Osteoblast (primary cell): ENCODE measurements at regions not wholly inside any gene's neighbourhood (a gene's known extent, or its start where the extent isn't known, plus 50 kb on each side); places are given as distances from the start of the nearest gene placed in this dataset.
"Not testable (repeated sequence)": the region's sequence is repeated elsewhere in the genome, so short reads cannot be mapped to it uniquely, and the experiment has no call there.

Experiments
- DNase-seq: peaks from one replicate; pipeline ENCODE4 v3.0.0; 2011; ENCODE audit warnings: low spot score, mixed read lengths; ENCODE audit not compliant: insufficient read length; ENCODE audit errors: missing footprints
- H2AFZ ChIP-seq: 2 replicates; pipeline ENCODE4 v1.6.0; 2011; ENCODE audit warnings: mild to moderate bottlenecking, low read length
- H3K27ac ChIP-seq: 2 replicates; pipeline ENCODE4 v1.5.1; 2011; ENCODE audit warnings: mild to moderate bottlenecking, low read depth, low read length, moderate library complexity
- H3K27me3 ChIP-seq: 2 replicates; pipeline ENCODE4 v1.6.0; 2012; ENCODE audit warnings: mild to moderate bottlenecking, control low read depth, inconsistent platforms, low read length, moderate library complexity; ENCODE audit not compliant: insufficient read depth
- H3K36me3 ChIP-seq: 2 replicates; pipeline ENCODE4 v1.5.1; 2011; ENCODE audit warnings: mild to moderate bottlenecking, low read length, control low read depth, moderate library complexity; ENCODE audit not compliant: insufficient read depth
- H3K4me1 ChIP-seq: 2 replicates; pipeline ENCODE4 v1.5.1; 2011; ENCODE audit warnings: mild to moderate bottlenecking, low read length, control low read depth, moderate library complexity; ENCODE audit not compliant: insufficient read depth
- H3K4me2 ChIP-seq: 2 replicates; pipeline ENCODE4 v1.6.0; 2011; ENCODE audit warnings: mild to moderate bottlenecking, low read length; ENCODE audit not compliant: insufficient read depth
- H3K4me3 ChIP-seq: fragments of 200-600 bp; sonication (generic); 3 replicates; pipeline ENCODE4 v1.5.1; 2012; ENCODE audit warnings: mild to moderate bottlenecking, low read length, inconsistent platforms; ENCODE audit not compliant: insufficient read depth
- H3K79me2 ChIP-seq: 2 replicates; pipeline ENCODE4 v1.6.0; 2012; ENCODE audit warnings: mild to moderate bottlenecking, low read length, control low read depth, inconsistent platforms; ENCODE audit not compliant: insufficient read depth
- H3K9me3 ChIP-seq: 2 replicates; pipeline ENCODE4 v1.5.1; 2011; ENCODE audit warnings: low read depth, low read length, control low read depth
- H4K20me1 ChIP-seq: 2 replicates; pipeline ENCODE4 v1.6.0; 2012; ENCODE audit warnings: mild to moderate bottlenecking, low read length, control low read depth; ENCODE audit not compliant: insufficient read depth
- TF ChIP-seq, protein P1 (sequence below): IDR thresholded peaks from 2 replicates; pipeline ENCODE4 v1.5.1; 2011; ENCODE audit warnings: mild to moderate bottlenecking, low read depth, low read length, moderate library complexity; ENCODE audit errors: extremely low read depth

DNA sequence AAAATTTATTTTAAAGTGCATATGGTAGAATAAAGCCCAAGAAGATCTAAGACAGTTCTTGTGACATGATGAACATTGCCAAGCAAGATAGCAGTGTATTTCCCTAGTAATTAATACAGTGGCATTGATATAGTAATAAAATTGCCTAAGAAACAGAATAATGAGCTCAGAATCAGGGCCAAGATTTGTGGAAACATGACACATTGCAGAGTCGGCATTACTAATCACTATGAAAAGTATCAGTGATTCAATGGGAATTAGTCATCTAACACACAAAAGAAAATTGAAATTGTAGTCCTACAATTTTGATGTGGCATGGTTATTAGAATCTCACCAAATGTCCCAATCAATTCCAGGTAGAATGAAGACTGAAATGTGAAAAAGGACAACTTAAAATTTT, 243.0 kb upstream of the CYRIA start:
- no peaks in the 10 kb centered on the region for H3K4me1 ChIP-seq
- no peak for DNase-seq
- no peak overlapping the region for H2AFZ ChIP-seq

DNA sequence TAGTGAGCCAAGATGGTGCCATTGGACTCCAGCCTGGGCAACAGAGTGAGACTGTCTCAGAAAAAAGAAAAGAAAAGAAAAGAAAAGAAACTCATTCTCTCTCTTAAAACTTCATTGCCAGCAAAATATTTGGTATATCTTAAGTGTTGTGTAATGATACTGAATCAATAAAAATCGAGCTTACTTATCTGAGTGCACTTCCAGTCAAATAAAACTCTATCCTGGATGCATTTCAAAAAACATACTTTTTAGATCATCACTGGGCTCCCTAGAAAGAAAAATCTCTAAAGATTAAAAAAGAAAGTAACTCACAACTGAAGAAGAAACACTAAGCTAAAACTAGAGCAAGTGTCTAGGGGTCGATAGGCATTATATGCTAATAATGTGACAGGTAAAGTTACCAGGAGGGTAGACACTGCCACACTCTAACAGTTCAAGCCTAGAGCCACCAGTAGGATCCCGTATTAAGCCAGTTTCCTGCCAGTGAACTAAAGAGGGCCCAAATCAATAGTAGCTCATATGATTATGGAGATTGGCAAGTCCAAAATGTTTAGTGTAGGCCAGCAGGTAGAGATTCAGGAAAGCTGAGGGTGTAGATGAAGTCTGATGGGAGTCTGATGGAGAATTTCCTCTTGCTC, 242.1 kb upstream of the CYRIA start:
- Histone ChIP-seq H3K27ac (no peak overlapping the region), H3K4me2 (no peak overlapping the region), H3K4me3 (no peak overlapping the region), H3K9me3 (no peaks in the 10 kb centered on the region), H3K36me3 (no peaks in the 10 kb centered on the region), H3K4me1 (no peaks in the 10 kb centered on the region), H3K79me2 (no peaks in the 10 kb centered on the region), H3K27me3 (no peaks in the 10 kb centered on the region), H2AFZ (no peak overlapping the region), H4K20me1 (no peaks in the 10 kb centered on the region)
- no peak for DNase-seq
- TF ChIP-seq, protein P1, sequence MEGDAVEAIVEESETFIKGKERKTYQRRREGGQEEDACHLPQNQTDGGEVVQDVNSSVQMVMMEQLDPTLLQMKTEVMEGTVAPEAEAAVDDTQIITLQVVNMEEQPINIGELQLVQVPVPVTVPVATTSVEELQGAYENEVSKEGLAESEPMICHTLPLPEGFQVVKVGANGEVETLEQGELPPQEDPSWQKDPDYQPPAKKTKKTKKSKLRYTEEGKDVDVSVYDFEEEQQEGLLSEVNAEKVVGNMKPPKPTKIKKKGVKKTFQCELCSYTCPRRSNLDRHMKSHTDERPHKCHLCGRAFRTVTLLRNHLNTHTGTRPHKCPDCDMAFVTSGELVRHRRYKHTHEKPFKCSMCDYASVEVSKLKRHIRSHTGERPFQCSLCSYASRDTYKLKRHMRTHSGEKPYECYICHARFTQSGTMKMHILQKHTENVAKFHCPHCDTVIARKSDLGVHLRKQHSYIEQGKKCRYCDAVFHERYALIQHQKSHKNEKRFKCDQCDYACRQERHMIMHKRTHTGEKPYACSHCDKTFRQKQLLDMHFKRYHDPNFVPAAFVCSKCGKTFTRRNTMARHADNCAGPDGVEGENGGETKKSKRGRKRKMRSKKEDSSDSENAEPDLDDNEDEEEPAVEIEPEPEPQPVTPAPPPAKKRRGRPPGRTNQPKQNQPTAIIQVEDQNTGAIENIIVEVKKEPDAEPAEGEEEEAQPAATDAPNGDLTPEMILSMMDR: no peak

More for the DNA sequence above, 243.0 kb upstream of the CYRIA start:
- no peak overlapping the region for H3K4me2 ChIP-seq
- no peaks in the 10 kb centered on the region for H3K9me3 ChIP-seq
- TF ChIP-seq, protein P1: no peak
- H3K79me2 ChIP-seq: no peaks in the 10 kb centered on the region
- H3K27ac ChIP-seq: no peak overlapping the region
- no peak overlapping the region for H3K4me3 ChIP-seq
- H3K27me3 ChIP-seq: no peaks in the 10 kb centered on the region
- H4K20me1 ChIP-seq: no peaks in the 10 kb centered on the region
- H3K36me3 ChIP-seq: no peaks in the 10 kb centered on the region

DNA sequence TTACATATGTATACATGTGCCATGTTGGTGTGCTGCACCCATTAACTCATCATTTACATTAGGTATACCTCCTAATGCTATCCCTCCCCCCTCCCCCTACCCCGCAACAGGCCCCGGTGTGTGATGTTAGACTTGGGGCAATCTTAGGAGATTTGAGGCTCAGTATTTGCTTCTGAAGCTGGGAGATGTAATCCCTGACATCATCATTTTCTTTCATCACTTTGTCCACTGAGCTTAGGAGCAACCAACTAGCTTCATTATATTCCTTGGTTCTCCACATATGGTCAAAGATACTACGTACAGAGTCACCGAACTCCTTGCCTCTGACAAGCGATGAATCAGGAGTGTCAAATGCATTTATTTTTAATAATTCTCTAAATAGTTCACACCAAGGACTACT, 239.7 kb upstream of the CYRIA start:
- not testable (repeated sequence) for H4K20me1 ChIP-seq, DNase-seq, H3K27ac ChIP-seq

DNA sequence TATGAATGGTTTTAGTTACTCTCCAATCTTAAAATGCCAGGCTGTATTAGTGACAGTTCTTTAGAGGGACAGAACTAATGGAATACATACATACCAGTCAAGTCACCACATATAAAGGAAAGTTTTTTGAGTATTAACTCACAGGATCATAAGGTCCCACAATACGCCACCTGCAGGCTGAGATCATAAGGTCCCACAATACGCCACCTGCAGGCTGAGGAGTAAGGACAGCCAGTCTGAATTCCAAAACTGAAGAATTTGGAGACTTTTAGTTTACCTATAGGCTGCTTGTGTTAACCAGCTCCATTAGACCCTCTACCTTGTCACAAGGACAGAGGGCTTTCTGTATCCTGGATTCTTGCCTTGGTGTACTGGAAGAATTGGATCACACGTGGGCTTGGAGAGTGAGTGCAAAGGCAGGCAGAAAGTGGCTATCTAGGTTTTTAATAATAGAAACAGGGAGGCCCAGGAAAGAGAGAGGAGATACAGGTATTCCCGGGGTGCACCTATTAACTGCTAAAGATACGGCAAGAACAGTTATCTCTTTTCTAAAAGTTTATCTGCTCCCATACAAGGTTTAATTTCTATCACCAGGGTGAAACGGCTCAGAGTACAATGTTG, 234.9 kb upstream of the CYRIA start:
- Histone ChIP-seq H3K4me2 (no peak overlapping the region), H3K27me3 (no peaks in the 10 kb centered on the region), H3K4me1 (no peaks in the 10 kb centered on the region), H3K4me3 (no peak overlapping the region), H3K36me3 (no peaks in the 10 kb centered on the region), H3K79me2 (no peaks in the 10 kb centered on the region), H2AFZ (no peak overlapping the region), H4K20me1 (no peaks in the 10 kb centered on the region), H3K9me3 (no peaks in the 10 kb centered on the region), H3K27ac (no peak overlapping the region)
- TF ChIP-seq, protein P1: no peak
- no peak for DNase-seq

More for the DNA sequence above, 239.7 kb upstream of the CYRIA start:
- not testable (repeated sequence) for H3K36me3 ChIP-seq, H2AFZ ChIP-seq, H3K4me3 ChIP-seq, H3K4me2 ChIP-seq, H3K27me3 ChIP-seq, H3K9me3 ChIP-seq, H3K4me1 ChIP-seq, H3K79me2 ChIP-seq
